IMR-90 (cell line): ENCODE measurements at regions not wholly inside any gene's neighbourhood (a gene's known extent, or its start where the extent isn't known, plus 50 kb on each side); places are given as distances from the start of the nearest gene placed in this dataset.

Source experiments
- ATAC-seq: fragments of 200-7000 bp; cut with Tn5 transposase; 2 replicates; pipeline ENCODE4 v1.9.1; 2020; ENCODE audit warnings: low read depth, mild to moderate bottlenecking, moderate library complexity
- BruUV-seq: library from RNA; stranded (reverse); fragments of 400-500 nt; replicated peaks from 2 replicates; lab custom pipeline; 2021; lab: Mats Ljungman, UMichigan
- CTCF ChIA-PET: fragments of 300-600 bp; formaldehyde crosslinking; extraction: SDS; loops from one replicate; lab custom pipeline; 2021; ENCODE audit warnings: antibody characterized with exemption; lab: Yijun Ruan, JAX
- POLR2A ChIA-PET: fragments of 300-600 bp; sonication (Branson Sonifier 250); formaldehyde crosslinking; loops from one replicate; lab custom pipeline; 2022; ENCODE audit warnings: antibody characterized with exemption; ENCODE audit not compliant: unreplicated experiment; lab: Charles Lee
- DNase-seq: peaks from one replicate; pipeline ENCODE4 v3.0.0; 2013
- H2AFZ ChIP-seq: replicated peaks from 2 replicates; pipeline ENCODE3; 2013; ENCODE audit warnings: low read length, mild to moderate bottlenecking; ENCODE audit not compliant: poor library complexity
- H2AK5ac ChIP-seq: 2 replicates; pipeline ENCODE4 v1.6.1; 2013; ENCODE audit warnings: low read depth, low read length, inconsistent platforms
- H2AK9ac ChIP-seq: replicated peaks from 2 replicates; pipeline ENCODE3; 2013; ENCODE audit warnings: mild to moderate bottlenecking, low read depth, low read length, moderate library complexity; ENCODE audit not compliant: poor library complexity
- H2BK120ac ChIP-seq: 2 replicates; pipeline ENCODE4 v1.6.1; 2013; ENCODE audit warnings: low read depth, low read length, inconsistent platforms
- H2BK15ac ChIP-seq: 3 replicates; pipeline ENCODE4 v1.6.1; 2013; ENCODE audit warnings: low read depth, low read length, inconsistent platforms
- H2BK20ac ChIP-seq: 2 replicates; pipeline ENCODE4 v1.6.1; 2013; ENCODE audit warnings: low read depth, mild to moderate bottlenecking, inconsistent platforms, low read length, moderate library complexity
- H2BK5ac ChIP-seq: 2 replicates; pipeline ENCODE4 v1.6.1; 2013; ENCODE audit warnings: mild to moderate bottlenecking, low read depth, low read length, inconsistent platforms; ENCODE audit not compliant: poor library complexity, severe bottlenecking
- H3K14ac ChIP-seq: replicated peaks from 2 replicates; pipeline ENCODE4 v1.6.1; 2013; ENCODE audit warnings: low read depth, low read length, inconsistent platforms
- H3K18ac ChIP-seq: 2 replicates; pipeline ENCODE4 v1.6.1; 2013; ENCODE audit warnings: low read depth, low read length, control low read depth
- H3K23ac ChIP-seq: 2 replicates; pipeline ENCODE4 v1.6.1; 2013; ENCODE audit warnings: low read depth, low read length, inconsistent platforms
- H3K27ac ChIP-seq: 2 replicates; pipeline ENCODE4 v1.5.1; 2013; ENCODE audit warnings: mild to moderate bottlenecking, control low read depth, low read length; ENCODE audit not compliant: insufficient read depth
- H3K27me3 ChIP-seq: 2 replicates; pipeline ENCODE4 v1.6.1; 2013; ENCODE audit warnings: low read length; ENCODE audit not compliant: control insufficient read depth, insufficient read depth
- H3K36me3 ChIP-seq: 2 replicates; pipeline ENCODE4 v1.6.1; 2013; ENCODE audit warnings: low read length, mixed read lengths; ENCODE audit not compliant: control insufficient read depth, insufficient read depth
- H3K4ac ChIP-seq: 2 replicates; pipeline ENCODE4 v1.6.1; 2013; ENCODE audit warnings: low read depth, low read length, inconsistent platforms
- H3K4me1 ChIP-seq: 2 replicates; pipeline ENCODE4 v1.6.1; 2013; ENCODE audit warnings: low read length, mixed read lengths; ENCODE audit not compliant: control insufficient read depth, insufficient read depth
- H3K4me2 ChIP-seq: 2 replicates; pipeline ENCODE4 v1.6.1; 2013; ENCODE audit warnings: low read depth, mild to moderate bottlenecking, control low read depth, low read length, moderate library complexity
- H3K4me3 ChIP-seq: 2 replicates; pipeline ENCODE4 v1.5.1; 2013; ENCODE audit warnings: low read depth, mild to moderate bottlenecking, control low read depth, low read length, moderate library complexity; ENCODE audit not compliant: insufficient read depth
- H3K56ac ChIP-seq: 2 replicates; pipeline ENCODE4 v1.6.1; 2013; ENCODE audit warnings: low read length, inconsistent platforms; ENCODE audit not compliant: insufficient read depth; ENCODE audit errors: extremely low read depth
- H3K79me1 ChIP-seq, 2 experiments: 2 replicates each; pipeline ENCODE4 v1.6.1; 2013; ENCODE audit warnings: low read length in 2 of 2, inconsistent platforms in 1 of 2, low read depth in 1 of 2
- H3K9ac ChIP-seq: 2 replicates; pipeline ENCODE4 v1.6.1; 2013; ENCODE audit warnings: low read depth, low read length, control low read depth
- H3K9me1 ChIP-seq: 2 replicates; pipeline ENCODE4 v1.6.1; 2013; ENCODE audit warnings: low read length, inconsistent platforms; ENCODE audit not compliant: insufficient read depth
- H3K9me3 ChIP-seq: 2 replicates; pipeline ENCODE4 v1.6.1; 2013; ENCODE audit warnings: low read length; ENCODE audit not compliant: control insufficient read depth, insufficient read depth
- H4K20me1 ChIP-seq: 2 replicates; pipeline ENCODE4 v1.6.1; 2013; ENCODE audit warnings: low read length, inconsistent platforms; ENCODE audit not compliant: insufficient read depth
- H4K5ac ChIP-seq: 2 replicates; pipeline ENCODE4 v1.6.1; 2013; ENCODE audit warnings: mild to moderate bottlenecking, low read depth, low read length, control low read depth
- H4K8ac ChIP-seq, 2 experiments: 2 replicates each; pipeline ENCODE4 v1.6.1; 2013; ENCODE audit warnings: low read depth in 2 of 2, low read length in 2 of 2, control low read depth in 1 of 2, inconsistent platforms in 1 of 2
- H4K91ac ChIP-seq: 2 replicates; pipeline ENCODE4 v1.6.1; 2013; ENCODE audit warnings: low read depth, low read length, inconsistent platforms; ENCODE audit not compliant: insufficient read depth
- POLR2A ChIP-seq: IDR thresholded peaks from 2 replicates; pipeline ENCODE4 v1.6.1; 2012; ENCODE audit warnings: mild to moderate bottlenecking, low read depth, low read length
- SMC3 ChIP-seq: fragments of 150-350 bp; IDR thresholded peaks from 2 replicates; pipeline ENCODE4 v1.6.1; 2016; ENCODE audit warnings: low read depth, mild to moderate bottlenecking, antibody characterized with exemption, low read length, moderate library complexity
- WGBS, 2 experiments: methylation state at CpG; one replicate each; pipeline versions ENCODE4 v1.1.5 to v1.1.7; 2013; ENCODE audit warnings: missing lambda C conversion rate in 2 of 2; ENCODE audit not compliant: insufficient read length in 1 of 2; ENCODE audit errors: extremely low coverage in 2 of 2; 5-methylcytosine and 5-hydroxymethylcytosine counted together
- dilution Hi-C: fragments of 300-500 bp; cut with HindIII; formaldehyde crosslinking; loops from one replicate; pipeline ENCODE4 v1.14.3; 2018; ENCODE audit warnings: low sequenced_read_pairs; ENCODE audit not compliant: unreplicated experiment
- in situ Hi-C: fragments of 300-500 bp; cut with MboI; formaldehyde crosslinking; loops from 3 replicates; pipeline ENCODE4 v1.14.3; 2019; ENCODE audit warnings: low sequenced_read_pairs, inconsistent platforms, mixed read lengths
- intact Hi-C: fragments of 100-400 bp; cut with micrococcal nuclease; formaldehyde crosslinking; loops from 2 replicates; pipeline ENCODE4 v1.10.0; 2022
- TF ChIP-seq, protein P1 (sequence below): fragments of 150-350 bp; IDR thresholded peaks from 2 replicates; pipeline ENCODE4 v1.6.1; 2017; ENCODE audit warnings: mild to moderate bottlenecking, antibody characterized with exemption, low read length, low read depth

DNA sequence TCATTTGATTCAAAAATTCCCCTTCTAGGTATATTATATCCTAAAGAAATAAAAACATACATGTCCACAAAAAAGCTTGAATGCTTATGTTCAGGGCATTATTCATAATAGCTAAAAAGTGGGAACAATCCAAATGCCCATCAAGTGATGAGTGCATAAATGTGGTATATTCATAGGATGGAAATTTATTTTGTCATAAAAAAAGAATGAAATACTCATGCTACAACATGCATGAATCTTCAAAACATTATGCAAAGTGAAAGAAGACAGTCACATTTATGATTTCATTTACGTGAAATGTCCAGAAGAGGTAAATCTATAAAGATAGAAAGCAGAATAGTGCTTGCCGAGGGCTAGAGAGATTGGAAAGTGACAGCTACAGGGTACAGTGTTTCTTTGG is 83.6 kb upstream of the SLC25A36 start:
- no peak overlapping the region for H3K4ac ChIP-seq
- no peak overlapping the region for H3K56ac ChIP-seq
- DNase-seq (no peak), ATAC-seq (no peak)
- intact Hi-C loops: no loop called here
- no peak overlapping the region for H3K18ac ChIP-seq
- no peak overlapping the region for H3K14ac ChIP-seq
- no peak overlapping the region for H2BK20ac ChIP-seq
- no peaks in the 10 kb centered on the region for H3K27me3 ChIP-seq
- no peak overlapping the region for H4K91ac ChIP-seq
- no peaks in the 10 kb centered on the region for H3K9me1 ChIP-seq
- H4K20me1 ChIP-seq: no peaks in the 10 kb centered on the region
- no TSS peak for BruUV-seq
- dilution Hi-C loops: no loop called here
- H2BK120ac ChIP-seq: no peak overlapping the region
- no peaks in the 10 kb centered on the region for H3K4me1 ChIP-seq
- H4K8ac ChIP-seq: no peak overlapping the region
- ChIA-PET CTCF (no interaction called here), POLR2A (no interaction called here)
- H3K79me1 ChIP-seq: no peaks in the 10 kb centered on the region
- no peak overlapping the region for H3K9ac ChIP-seq
- no peaks in the 10 kb centered on the region for H3K9me3 ChIP-seq
- no peak for TF ChIP-seq POLR2A
- TF ChIP-seq, protein P1, sequence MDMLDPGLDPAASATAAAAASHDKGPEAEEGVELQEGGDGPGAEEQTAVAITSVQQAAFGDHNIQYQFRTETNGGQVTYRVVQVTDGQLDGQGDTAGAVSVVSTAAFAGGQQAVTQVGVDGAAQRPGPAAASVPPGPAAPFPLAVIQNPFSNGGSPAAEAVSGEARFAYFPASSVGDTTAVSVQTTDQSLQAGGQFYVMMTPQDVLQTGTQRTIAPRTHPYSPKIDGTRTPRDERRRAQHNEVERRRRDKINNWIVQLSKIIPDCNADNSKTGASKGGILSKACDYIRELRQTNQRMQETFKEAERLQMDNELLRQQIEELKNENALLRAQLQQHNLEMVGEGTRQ: no peak
- no peak for TF ChIP-seq SMC3
- no peak overlapping the region for H2BK5ac ChIP-seq
- H3K36me3 ChIP-seq: no peaks in the 10 kb centered on the region
- H3K23ac ChIP-seq: no peak overlapping the region
- in situ Hi-C loops: loop anchor here (25.0 kb wide), 2 partner anchors 921 to 1421 kb away; partner anchors contain the start of gene CLSTN2
- H3K4me2 ChIP-seq: no peak overlapping the region
- H2AK9ac ChIP-seq: no peak overlapping the region
- no peak overlapping the region for H2AK5ac ChIP-seq
- H2AFZ ChIP-seq: no peak overlapping the region
- H3K4me3 ChIP-seq: no peak overlapping the region
- H2BK15ac ChIP-seq: no peak overlapping the region
- no peak overlapping the region for H4K5ac ChIP-seq
- no peak overlapping the region for H3K27ac ChIP-seq
- 64% methylated on average over 2 of the region's 2 CpGs; no CpG with 5 or more reads in 1 of the 2 experiments for WGBS, 2 experiments
